ENCODE measurements at regions not wholly inside any gene's neighbourhood (a gene's known extent, or its start where the extent isn't known, plus 50 kb on each side); places are given as distances from the start of the nearest gene placed in this dataset.
A peak's percentile ranks its signal among the peaks of the same experiment; 100 is the strongest.
"Not testable (repeated sequence)": the region's sequence is repeated elsewhere in the genome, so short reads cannot be mapped to it uniquely, and the experiment has no call there.

GRCh38 chr3:82177774-82178173, 416.3 kb upstream of the GBE1 start:
- Histone ChIP-seq H3K36me3 (no peaks in the 10 kb centered on the region), H3K4me1 (no peaks in the 10 kb centered on the region), H3K27ac (no peak overlapping the region), H3K27me3 (no peaks in the 10 kb centered on the region), H3K4me3 (no peak overlapping the region), H3K9me3 (no peaks in the 10 kb centered on the region)
- intact Hi-C loops (cut with DNase I), result no loop called here
- ATAC-seq (no peak), DNase-seq (no peak)
- TF ChIP-seq, protein P1, sequence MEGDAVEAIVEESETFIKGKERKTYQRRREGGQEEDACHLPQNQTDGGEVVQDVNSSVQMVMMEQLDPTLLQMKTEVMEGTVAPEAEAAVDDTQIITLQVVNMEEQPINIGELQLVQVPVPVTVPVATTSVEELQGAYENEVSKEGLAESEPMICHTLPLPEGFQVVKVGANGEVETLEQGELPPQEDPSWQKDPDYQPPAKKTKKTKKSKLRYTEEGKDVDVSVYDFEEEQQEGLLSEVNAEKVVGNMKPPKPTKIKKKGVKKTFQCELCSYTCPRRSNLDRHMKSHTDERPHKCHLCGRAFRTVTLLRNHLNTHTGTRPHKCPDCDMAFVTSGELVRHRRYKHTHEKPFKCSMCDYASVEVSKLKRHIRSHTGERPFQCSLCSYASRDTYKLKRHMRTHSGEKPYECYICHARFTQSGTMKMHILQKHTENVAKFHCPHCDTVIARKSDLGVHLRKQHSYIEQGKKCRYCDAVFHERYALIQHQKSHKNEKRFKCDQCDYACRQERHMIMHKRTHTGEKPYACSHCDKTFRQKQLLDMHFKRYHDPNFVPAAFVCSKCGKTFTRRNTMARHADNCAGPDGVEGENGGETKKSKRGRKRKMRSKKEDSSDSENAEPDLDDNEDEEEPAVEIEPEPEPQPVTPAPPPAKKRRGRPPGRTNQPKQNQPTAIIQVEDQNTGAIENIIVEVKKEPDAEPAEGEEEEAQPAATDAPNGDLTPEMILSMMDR (IDR thresholded peaks at IDR 0.05), result no peak
- no peak for TF ChIP-seq POLR2A (IDR thresholded peaks at IDR 0.05)

DNA sequence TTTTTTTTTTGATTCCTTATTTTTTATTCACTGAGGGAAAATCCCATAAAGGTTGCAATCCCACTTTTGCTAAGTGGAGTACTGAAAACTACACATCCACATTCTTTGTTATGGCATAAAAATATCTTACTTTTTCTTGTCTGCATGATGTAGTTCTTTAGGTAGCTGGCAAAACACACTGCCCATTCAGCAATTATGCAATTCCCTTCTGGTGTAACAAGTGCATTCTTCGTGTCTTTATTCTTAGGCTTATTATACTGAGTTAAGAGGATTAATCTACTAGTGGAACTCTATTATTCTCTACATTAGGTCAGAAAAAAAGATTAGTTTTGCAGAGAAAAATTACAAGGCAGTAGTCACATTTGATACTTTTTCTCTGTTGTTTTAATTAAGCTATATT, 403.8 kb upstream of the GBE1 start:
- DNase-seq (no peak), ATAC-seq (no peak)
- Histone ChIP-seq H3K9me3 (no peaks in the 10 kb centered on the region), H3K36me3 (no peaks in the 10 kb centered on the region), H3K27me3 (no peaks in the 10 kb centered on the region), H3K4me1 (no peaks in the 10 kb centered on the region), H3K4me3 (no peak overlapping the region), H3K27ac (no peak overlapping the region)
- WGBS, 4 donors, result 73 to 82% (median 75%) methylated on average over 1 of the region's 1 CpG
- intact Hi-C loops (cut with DNase I), result no loop called here
- TF ChIP-seq, protein P1 (IDR thresholded peaks at IDR 0.05), result no peak
- no peak for TF ChIP-seq POLR2A (IDR thresholded peaks at IDR 0.05)

- Histone ChIP-seq H3K27ac (no peak overlapping the region), H3K4me1 (no peaks in the 10 kb centered on the region), H3K36me3 (no peaks in the 10 kb centered on the region), H3K9me3 (no peaks in the 10 kb centered on the region), H3K4me3 (no peak overlapping the region), H3K27me3 (no peaks in the 10 kb centered on the region)
- DNase-seq (no peak), ATAC-seq (no peak)
- 95 to 100% (median 95%) methylated on average over 1 of the region's 1 CpG for WGBS, 4 donors
- no peak for TF ChIP-seq POLR2A (IDR thresholded peaks at IDR 0.05)
- TF ChIP-seq, protein P1 (IDR thresholded peaks at IDR 0.05), result peak in 6 of 12 donors; percentile 12 to 62 (median 21)
- intact Hi-C loops (cut with DNase I), result no loop called here
These were observed 402.6 kb upstream of the GBE1 start for GRCh38 chr3:82163907-82164520.

- TF ChIP-seq, protein P1 (IDR thresholded peaks at IDR 0.05), result no peak
- no peak for TF ChIP-seq POLR2A (IDR thresholded peaks at IDR 0.05)
- 81 to 87% (median 87%) methylated on average over 5 of the region's 5 CpGs for WGBS, 4 donors
- Histone ChIP-seq H3K4me3 (no peak overlapping the region), H3K27ac (no peak overlapping the region), H3K27me3 (no peaks in the 10 kb centered on the region), H3K36me3 (no peaks in the 10 kb centered on the region), H3K4me1 (no peaks in the 10 kb centered on the region), H3K9me3 (no peaks in the 10 kb centered on the region)
- DNase-seq (no peak), ATAC-seq (no peak)
- intact Hi-C loops (cut with DNase I), result no loop called here
These were observed 396.5 kb upstream of the GBE1 start for GRCh38 chr3:82157952-82158351.

DNA sequence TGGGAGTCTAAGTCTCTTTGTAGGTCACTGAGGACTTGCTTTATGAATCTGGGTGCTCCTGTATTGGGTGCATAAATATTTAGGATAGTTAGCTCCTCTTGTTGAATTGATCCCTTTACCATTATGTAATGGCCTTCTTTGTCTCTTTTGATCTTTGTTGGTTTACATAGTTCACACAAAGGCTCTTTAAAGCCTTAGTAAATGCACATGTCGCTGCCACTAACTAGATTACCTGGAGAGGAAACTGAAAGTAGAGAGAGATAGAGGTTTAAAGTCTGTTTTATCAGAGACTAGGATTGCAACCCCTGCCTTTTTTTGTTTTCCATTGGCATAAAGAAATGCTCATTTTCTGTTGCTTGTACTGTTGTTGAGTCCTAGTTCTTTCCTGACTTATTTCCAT, 392.4 kb upstream of the GBE1 start:
- DNase-seq; H3K9me3 ChIP-seq; H3K36me3 ChIP-seq; H3K27ac ChIP-seq; intact Hi-C loops (cut with DNase I); H3K4me3 ChIP-seq; H3K27me3 ChIP-seq; H3K4me1 ChIP-seq; ATAC-seq: not testable (repeated sequence)
- WGBS, 4 donors, result 64 to 75% (median 70%) methylated on average over 1 of the region's 1 CpG

All from heart left ventricle (tissue), 16 donors.